ENCODE measurements at regions not wholly inside any gene's neighbourhood (a gene's known extent, or its start where the extent isn't known, plus 50 kb on each side); places are given as distances from the start of the nearest gene placed in this dataset.
A peak's percentile ranks its signal among the peaks of the same experiment; 100 is the strongest.

DNA sequence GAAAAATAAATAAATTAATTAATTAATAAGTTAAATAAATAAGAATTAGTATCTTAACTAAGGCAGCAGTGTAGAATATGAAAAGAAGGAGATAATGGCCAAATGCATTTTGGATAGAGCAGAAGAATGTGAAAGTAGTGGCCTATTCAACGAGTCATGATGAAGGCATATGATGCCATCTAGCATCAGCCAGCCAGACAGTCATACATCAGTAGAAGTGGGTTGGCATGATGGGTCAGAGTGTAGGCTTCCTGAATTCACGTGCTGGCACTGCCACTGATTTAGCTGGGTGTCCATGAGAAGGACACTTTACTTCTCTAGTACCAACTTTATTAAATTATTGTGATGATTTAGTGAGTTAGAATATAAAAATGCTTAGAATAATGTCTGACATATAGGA lies 256.1 kb upstream of the ARPP21 start:
- no peak for DNase-seq

DNA sequence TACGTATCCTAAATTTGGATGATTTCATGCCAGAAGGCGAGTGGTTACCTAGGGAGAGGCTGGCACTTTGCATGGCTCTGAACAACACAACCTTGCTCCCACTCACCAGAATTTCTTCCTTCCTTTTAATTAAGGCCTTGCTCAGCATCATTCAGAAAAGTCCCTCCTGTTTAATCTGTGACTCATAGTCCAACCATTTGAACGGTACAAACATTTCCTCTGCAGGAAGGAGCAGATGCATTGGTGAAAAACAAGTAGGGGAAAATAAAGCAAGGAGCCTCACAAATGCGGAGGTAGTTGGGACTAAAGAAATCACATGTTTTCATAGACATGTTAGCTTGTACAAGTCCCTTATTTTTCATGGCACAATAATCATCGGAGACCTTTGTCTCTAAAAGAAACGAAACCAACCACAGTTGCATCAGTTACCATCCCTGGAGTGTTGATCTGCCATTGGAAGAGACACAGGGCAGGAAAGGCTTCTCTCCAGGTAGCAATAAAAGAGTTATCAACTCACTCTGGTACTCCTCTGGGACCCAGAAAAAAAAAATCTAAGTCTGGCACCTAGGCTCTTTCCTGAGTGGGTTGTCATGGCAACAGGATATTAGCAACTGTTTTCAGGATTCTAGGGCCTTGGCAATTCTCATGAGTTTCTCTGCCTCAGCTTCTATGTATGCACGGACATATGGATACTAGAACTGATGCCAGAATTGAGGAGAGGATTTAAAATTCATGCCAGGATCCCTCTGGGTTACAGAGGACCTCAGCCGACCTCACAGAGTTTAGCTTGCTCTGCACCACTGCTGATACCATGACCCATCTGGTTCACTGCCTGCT lies 255.4 kb upstream of the ARPP21 start:
- DNase-seq = peak in 6 of 56 donors; percentile 5 to 46 (median 24)

DNA sequence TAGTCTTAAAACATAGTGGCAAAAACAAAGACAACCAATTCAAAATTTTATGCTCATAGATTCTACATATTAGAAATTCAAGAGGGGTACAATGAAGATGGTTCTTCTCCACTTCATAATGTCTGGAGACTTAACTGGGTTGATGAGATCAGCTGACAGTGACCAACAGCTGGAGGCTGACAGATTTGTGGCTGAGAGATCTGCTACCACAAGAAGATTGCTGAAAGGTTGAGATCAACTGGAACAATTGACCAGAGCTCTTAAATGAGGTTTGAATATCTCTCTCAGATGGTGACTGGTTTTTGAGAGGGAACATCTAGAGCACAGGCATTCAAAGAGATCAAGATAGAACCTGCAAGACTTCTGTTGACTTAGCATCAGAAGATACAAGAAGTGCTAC lies 254.1 kb upstream of the ARPP21 start:
- DNase-seq = no peak

DNA sequence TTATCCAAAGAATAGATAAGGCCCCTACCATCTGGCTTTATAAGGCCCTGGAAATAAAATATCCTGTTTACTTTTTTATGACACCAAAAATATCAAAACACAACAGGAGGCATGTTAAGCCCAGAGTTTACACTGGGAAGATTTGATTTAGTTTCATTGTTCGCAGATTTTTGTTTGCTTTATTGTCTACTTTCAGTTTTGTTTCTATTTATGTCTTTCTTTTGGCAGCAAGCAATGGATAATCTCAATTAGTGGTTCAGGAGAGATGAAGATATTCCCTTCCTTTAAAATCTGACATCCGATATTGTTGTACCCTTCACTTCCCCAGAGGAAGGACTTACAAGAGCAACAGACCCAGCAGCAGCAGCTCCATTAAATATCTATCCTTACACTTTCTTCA lies 249.4 kb upstream of the ARPP21 start:
- DNase-seq = no peak

DNA sequence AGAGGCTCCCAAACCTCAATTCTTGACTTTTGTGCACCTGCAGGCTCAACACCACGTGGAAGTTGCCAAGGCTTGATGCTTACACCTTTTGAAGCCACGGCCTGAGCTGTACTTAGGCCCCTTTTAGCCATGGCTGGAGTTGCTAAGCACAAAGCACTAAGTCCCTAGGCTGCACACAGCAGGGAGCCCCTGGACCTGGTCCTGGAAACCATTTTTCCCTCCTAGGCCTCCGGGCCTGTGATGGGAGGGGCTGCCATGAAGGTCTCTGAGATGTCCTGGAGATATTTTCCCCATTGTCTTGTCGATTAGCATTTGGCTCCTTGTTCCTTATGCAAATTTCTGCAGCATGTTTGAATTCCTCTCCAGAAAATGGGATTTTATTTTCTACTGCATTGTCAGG lies 247.1 kb upstream of the ARPP21 start:
- no peak for DNase-seq

DNA sequence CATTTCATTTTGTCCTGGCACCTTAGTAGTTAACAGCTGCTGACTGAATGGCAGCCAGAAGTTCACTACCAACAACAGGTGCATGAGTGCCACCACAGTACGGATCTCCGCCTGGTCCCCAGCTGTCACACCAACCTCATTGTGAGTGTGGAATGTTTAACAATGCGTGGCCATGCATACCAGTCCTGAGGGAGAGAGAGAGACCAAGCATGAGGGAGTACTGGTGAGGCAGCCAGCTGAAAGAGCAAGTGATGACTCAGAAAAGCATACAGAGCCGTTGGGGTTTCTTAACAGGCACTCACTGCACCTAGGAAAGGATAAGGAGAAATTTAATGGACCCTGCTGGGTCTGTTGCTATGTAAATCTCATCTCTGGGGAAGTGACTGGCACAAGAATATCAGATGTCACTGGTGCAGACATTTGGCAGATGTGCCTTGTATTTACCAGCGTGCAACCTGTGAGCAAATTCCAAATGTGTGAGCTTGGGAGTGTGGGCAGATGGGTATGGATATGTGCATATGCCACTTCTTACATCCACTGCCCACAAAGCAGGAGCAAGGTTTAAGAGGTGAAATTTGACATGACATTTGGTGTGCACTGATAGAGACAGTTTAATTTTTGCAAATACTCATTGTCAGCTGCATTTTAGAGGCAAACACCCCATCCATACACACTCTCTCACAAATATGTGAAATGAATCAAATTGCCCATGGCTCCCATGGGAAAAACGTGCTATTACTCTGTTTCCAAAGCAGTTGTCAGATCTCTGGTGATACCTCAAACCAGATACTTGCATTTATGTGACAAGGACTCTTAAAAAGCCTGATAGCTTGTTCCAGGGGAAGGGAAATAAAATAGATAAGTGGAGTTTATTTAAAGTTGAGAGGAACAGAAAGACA lies 245.2 kb upstream of the ARPP21 start:
- no peak for DNase-seq

DNA sequence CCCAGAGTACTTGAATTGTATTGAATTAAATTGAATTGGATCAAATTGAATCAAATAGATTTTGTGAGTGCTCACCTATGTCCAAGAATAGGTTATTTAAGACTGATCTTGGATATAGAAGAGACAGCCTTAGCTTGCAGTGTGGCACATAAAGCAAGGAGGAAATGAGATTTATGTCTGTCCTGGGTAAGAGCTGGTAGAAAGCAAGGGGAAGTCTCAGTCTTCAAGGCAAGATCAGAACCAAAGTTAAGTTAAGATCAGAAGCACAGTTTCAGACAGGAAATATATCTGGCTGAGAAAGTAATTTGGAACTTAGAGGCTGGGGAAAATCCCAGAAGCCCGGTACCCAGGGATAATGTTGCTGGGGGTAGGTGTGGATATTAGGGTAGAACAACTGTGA lies 244.4 kb upstream of the ARPP21 start:
- DNase-seq = no peak

DNA sequence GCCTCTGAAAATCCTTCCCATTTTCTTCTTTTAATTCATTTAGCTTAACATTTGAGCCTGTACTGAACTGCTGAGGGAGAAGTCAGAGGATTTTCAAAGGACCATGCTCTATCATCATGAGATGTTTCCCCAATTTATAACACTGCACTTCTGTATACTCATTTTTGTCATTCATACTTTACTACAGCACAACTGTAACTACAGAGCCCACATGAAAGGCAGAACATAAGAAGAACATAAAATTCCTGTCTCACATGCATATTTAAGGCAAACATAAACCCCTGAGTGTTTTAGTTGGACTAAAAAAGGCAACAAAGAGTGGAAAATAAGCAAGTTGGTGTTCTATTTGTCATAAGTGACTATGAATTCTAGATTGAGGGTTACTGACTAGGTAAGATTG lies 237.7 kb upstream of the ARPP21 start:
- no peak for DNase-seq

DNA sequence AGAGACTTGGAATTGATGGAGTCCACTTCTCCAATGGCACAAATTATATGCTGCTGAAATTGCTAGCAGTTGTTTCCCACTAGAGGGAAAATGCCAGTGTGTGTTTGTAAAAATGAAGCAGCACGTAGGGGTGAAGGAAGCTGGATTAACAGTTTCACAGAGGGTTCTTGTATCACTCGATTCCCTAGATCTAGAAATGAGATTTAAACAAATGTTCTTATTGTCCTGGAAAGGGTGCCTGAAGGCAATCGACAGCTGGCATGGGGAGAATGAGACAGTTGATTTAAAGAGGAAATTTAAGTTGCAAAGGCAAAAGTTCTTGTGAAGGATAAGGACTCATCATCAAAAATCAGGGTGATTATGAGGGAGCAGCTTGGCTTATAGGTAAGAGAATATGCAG lies 234.8 kb upstream of the ARPP21 start:
- no peak for DNase-seq

DNA sequence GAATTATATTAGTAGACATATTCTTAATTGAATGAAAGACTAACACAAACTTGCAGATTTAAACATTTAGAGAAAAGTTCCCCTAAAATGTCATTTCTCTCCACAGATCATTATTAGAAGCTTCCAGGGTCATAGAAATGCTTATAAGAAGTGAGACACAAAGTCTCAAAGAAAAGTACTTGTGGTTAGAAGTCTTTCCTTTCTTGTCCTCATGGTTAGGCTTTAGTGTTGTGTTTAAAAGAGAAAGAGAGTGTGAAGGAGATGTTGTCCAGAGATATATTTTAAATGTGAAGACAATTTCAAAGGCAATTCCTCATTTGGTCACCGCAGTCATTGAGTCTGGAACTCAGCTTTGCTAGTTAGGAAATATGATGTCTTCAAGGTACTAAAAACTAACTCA lies 230.4 kb upstream of the ARPP21 start:
- no peak for DNase-seq

DNA sequence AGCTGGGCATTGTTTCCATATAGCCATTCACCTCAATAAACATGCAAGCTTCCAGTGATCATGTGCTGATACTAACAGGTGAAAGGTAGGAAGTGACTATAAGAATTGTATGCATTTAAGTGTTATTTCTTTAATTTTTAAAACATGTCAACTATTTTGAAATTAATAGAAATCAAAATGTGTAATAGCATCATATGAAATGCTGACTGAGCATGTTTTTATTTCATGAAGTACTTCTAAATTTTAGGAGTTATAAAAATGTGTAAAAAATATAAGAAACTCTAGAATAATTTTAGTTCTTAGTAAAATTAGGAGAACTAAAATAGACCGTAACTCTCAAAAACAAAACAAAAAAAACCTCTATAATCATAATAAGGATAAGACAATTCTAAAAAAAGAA lies 229.3 kb upstream of the ARPP21 start:
- DNase-seq = no peak

DNA sequence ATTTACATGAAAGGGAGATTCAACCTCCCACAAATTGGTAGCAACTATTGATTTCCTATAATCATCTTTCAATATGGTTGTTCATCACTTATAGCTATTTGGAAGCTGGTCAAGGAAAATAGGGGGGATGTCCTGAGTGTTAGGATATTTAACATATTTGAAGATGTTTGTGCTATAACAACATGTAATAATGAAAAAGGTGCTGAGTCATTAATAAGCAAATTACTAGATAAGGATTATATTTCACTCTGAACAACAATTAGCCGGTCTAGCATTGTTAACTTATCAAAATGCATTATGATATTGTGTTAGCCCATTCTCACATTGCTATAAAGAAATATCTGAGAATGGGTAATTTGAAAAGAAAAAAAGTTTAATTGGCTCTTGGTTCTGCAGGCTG lies 225.8 kb upstream of the ARPP21 start:
- no peak for DNase-seq

DNA sequence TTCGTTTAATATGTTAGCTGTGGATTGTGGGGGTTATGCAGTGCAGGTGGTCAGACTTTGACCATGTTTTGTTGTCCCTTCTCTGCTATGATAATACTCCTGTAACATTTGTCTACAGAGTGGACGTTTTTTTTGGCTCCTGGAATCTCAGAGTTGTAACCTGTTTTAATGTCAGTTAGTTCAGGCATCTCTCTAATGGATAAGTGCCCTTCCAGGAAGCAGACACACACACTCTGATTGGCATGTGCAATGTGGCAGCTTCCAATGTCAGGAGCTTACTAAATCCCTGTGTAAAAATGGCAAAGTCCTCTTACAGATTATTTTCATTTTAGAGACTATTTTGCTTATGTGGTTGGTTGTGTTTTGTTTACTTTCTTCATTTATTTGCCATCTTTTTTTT lies 222.2 kb upstream of the ARPP21 start:
- no peak for DNase-seq

DNA sequence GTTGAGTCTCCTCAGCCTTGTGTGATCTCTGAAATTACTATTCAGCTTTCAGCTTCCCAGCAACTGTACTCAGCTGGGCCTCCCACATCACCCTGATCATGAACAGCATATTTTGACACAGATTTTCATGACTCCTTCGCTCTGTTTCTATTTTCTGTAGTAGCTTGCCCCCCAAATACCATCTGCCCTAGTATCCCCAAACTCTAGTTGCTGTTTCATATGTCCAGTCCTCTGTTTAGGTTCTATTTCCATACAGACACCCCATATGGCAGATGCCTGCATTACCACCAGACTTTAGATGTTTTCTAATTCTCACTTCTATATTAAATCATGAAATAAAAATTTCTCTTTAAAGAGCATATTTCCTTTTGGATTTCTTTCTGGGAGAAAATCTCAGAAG lies 217.2 kb upstream of the ARPP21 start:
- peak in 2 of 56 donors; percentile 1 to 2 for DNase-seq

DNA sequence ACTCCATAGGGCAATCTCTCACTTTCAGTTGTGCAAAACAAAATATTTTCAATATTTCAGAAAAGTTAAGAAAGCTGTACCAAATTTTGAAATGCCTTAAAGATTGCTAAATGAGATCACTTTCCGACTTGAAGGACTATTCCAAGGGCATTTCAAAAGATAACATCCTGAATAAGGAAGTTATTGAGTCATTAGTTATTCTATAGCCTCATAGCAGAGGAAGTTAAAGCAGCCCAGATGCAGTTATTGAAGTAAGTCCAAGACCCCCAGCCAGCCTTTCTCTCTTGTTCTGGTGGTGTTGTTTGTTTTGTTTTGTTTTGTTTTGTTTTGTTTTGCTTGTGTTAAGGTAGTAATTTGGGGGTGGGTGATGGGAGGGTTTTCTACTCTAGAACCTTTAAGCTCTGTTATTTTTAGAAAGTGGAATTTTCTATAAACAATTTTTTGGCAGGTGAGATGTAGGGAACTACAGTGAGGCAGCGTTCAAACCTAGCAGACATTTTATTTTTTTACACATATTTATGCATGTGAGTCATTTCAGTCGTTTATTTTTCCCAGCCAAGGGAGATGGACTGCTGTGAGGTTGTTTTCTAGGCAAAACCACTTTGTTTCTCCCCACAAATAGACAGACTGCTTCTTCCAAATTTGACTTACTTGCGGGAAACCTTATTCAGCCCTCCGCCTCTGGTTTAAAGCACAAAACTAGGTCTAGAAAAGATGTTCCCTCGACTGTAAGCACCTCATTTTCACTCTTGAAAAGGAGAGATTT lies 216.3 kb upstream of the ARPP21 start:
- DNase-seq = no peak

DNA sequence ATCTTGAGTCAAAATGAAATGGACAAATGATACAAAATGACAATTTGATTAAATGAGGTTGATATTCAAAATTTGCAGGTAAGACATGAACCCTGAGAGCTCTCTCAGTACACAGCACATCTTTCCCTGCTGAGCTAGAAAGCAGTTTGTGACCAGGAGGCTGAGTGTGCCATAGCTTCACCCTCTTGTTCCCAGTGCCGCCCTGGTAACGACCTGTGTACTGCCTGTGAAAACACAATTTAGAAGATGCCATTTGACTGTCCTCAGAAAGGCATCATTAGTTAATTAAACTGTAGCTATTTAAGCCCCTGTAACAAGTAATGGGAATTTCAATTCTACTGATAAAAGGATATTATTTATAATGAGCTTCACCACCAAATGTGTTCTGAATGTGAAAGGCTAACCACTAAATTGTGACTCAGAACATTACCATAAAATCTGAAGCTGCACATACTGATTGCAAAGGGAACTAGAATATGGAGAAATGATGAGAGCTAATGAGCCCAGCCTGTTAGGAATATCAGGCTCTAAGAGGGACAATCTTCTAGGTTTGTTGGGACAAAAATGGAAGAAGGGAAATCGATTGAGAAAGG lies 212.9 kb upstream of the ARPP21 start:
- no peak for DNase-seq

DNA sequence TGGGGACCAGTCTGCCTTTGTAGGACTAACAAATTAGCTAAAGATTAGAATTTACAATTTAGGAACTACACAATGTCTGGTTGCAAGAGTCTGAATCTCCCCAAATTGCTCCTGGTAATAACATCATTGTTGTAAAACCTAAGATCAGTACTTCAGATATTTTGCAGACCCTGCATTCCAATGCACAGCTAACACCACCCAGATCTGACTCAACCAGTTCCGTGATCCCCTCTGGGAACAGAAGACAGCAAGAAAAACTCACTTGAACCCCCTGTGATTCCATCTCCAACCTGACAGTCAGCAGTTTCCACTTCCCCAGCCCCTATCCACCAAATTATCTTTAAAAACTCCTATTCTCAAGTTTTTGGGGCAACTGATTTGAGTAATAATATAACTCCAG lies 201.9 kb upstream of the ARPP21 start:
- no peak for DNase-seq

DNA sequence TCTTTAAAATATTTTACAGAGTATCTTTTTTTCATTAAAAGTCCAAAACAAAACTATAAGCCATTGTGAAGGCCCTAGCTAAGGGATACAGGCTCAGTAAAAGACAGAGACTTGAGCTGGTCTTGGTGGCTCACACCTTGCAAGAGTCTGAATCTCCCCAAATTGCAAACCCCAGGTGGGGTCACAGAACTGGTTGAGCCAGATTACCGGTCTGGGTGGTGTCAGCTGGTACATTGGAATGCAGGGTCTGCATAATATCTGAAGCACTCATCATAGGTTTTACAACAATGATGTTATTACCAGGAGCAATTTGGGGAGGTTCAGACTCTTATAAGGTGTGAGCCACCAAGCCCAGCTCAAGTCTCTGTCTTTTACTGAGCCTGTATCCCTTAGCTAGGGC lies 201.2 kb upstream of the ARPP21 start:
- DNase-seq = no peak

DNA sequence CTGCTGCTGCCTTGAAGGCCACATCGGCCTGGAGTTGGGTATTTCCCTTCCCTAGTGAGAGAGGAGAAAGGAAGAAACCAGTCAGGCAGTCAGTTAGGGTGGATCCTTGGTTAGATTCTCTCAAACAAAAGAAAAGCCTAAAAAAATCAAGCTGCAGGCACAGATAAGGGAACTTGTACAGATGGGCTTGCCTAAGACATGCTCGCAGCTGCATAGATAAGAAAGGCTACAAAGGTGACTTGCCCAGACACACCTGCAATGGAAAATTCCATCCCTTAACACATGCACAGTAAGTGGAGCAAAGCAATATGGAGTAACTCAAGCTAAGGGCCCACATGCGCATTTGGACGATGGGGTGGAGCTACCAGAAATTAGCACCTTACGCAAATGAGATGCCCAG lies 199.7 kb upstream of the ARPP21 start:
- no peak for DNase-seq

DNA sequence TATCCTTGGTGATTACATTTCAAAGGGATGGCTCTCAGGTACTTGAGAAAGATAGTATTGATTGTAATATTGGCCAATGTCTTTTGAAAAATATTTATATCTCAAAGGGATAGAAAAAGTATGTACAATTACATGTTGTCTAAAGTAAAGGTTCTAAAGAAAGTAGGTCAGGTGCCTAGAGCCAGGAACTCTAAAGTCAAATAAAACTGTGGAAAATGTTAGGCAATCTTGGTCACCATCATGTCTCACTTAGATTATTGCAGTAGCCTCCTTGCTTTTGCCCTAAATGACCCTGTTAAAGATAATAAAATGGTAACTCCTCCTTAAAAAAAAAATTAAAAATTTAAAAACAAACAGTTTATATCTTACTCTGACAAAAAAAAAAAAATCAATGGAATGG lies 198.5 kb upstream of the ARPP21 start:
- no peak for DNase-seq

DNA sequence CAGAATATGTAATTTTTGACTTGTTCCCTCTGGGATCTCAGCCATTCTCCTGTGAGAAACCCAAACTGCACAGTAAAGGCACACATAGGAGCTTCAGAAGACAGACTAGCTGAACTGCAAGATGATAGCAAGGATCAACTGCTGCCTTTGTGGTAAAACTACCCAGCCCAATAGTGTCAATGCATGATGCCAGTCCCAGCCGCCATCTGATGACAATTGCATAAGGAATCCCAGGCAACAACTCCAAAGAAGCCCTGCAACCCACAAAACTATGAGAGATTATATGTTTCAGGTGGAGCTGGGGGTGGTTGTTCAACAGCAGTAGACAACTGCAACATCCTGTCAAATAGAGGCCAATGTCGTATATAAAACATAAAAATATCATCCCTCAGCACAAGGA lies 192.4 kb upstream of the ARPP21 start:
- DNase-seq = no peak

DNA sequence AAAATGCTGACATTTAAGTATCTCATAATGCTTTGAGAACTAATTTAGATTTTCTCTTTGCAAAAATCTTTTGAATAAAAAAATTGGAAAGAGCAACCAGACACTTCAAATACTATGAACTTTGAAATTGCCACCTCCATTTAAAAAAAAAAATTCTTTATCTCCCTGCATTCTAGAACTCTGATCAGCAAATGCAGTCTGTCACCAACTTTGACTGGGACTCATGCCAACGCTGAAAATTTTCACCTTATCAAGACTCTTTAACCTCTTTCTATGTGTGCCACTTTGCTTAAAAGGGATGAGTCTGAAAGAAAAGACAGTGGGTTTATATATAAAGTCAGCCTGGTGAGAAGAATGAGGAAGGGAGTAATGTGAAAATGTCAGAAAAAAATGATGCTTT lies 191.2 kb upstream of the ARPP21 start:
- DNase-seq = no peak
